Esophagus squamous epithelium (tissue), 4 donors: ENCODE measurements at regions not wholly inside any gene's neighbourhood (a gene's known extent, or its start where the extent isn't known, plus 50 kb on each side); places are given as distances from the start of the nearest gene placed in this dataset.

Experiments used
- CTCF ChIP-seq, 6 experiments: fragments of 450-650 bp in 4 of 6; fragments of 200-600 bp in 2 of 6; sonication (generic) in 2 of 6; IDR thresholded peaks; one replicate each; pipeline ENCODE4 v1.5.1; 2016 to 2019; ENCODE audit warnings: antibody characterized with exemption in 6 of 6, mild to moderate bottlenecking in 4 of 6, moderate library complexity in 4 of 6
- POLR2A ChIP-seq, 4 donors: fragments of 450-650 bp; IDR thresholded peaks; one replicate each; pipeline ENCODE4 v1.6.1; 2017; ENCODE audit warnings: antibody characterized with exemption in 4 of 4, mild to moderate bottlenecking in 4 of 4, moderate library complexity in 3 of 4

GRCh38 chr6:21893793-21894192 lies 300.2 kb downstream of the SOX4 start:
- TF ChIP-seq CTCF (IDR thresholded peaks at IDR 0.05) = no peak
- no peak for TF ChIP-seq POLR2A (IDR thresholded peaks at IDR 0.05)
